ENCODE measurements at regions not wholly inside any gene's neighbourhood (a gene's known extent, or its start where the extent isn't known, plus 50 kb on each side); places are given as distances from the start of the nearest gene placed in this dataset.

GRCh38 chr2:223433461-223433860 lies 168.7 kb downstream of the SCG2 start:
- H3T11ph ChIP-seq (ENCODE audit: low read length), result no peak overlapping the region
- H3K79me2 ChIP-seq (ENCODE audit: insufficient read depth, low read length), result no peaks in the 10 kb centered on the region
- H3K4me1 Mint-ChIP-seq, result no peaks in the 10 kb centered on the region
- no peak overlapping the region for H3K27ac Mint-ChIP-seq
- no peak overlapping the region for H3K14ac ChIP-seq (ENCODE audit: insufficient read depth, low read length)
- H2BK5ac ChIP-seq (ENCODE audit: insufficient read length, low read length), result no peak overlapping the region
- WGBS (ENCODE audit: extremely low coverage, insufficient read length, low lambda C conversion rate), result no CpG with 5 or more reads among the region's 5 CpGs
- H3K4me3 Mint-ChIP-seq, result no peak overlapping the region
- H3K56ac ChIP-seq (ENCODE audit: insufficient read length, low read depth, low read length), result no peak overlapping the region
- no peak overlapping the region for H2BK120ac ChIP-seq (ENCODE audit: low read depth, low read length, poor library complexity, severe bottlenecking)
- H4K5ac ChIP-seq (ENCODE audit: insufficient read length, low read depth, low read length), result no peak overlapping the region
- no peaks in the 10 kb centered on the region for H3K36me3 Mint-ChIP-seq (ENCODE audit: insufficient read depth in 1 of 3, low read depth in 3 of 3)
- no peak overlapping the region for H4K91ac ChIP-seq (ENCODE audit: insufficient read length, low read depth, low read length)
- H3K9ac ChIP-seq (ENCODE audit: extremely low read depth, insufficient read length, low read length), result no peak overlapping the region
- DNase-seq, result no peak
- H3K9me3 ChIP-seq (ENCODE audit: control insufficient read depth, low read depth, low read length), result no peaks in the 10 kb centered on the region
- no peak overlapping the region for H3K4me2 ChIP-seq (ENCODE audit: insufficient read depth, insufficient read length, low read length)
- no peak overlapping the region for H2AFZ ChIP-seq (ENCODE audit: low read length)
- no peaks in the 10 kb centered on the region for H3K9me3 Mint-ChIP-seq
- no peak overlapping the region for H2BK15ac ChIP-seq (ENCODE audit: low read depth, low read length)
- no peaks in the 10 kb centered on the region for H3K23me2 ChIP-seq (ENCODE audit: insufficient read length, low read depth, low read length, poor library complexity, severe bottlenecking)
- no peaks in the 10 kb centered on the region for H3K79me1 ChIP-seq (ENCODE audit: insufficient read depth, low read depth, low read length, poor library complexity, severe bottlenecking)
- no peak overlapping the region for H3K18ac ChIP-seq (ENCODE audit: insufficient read length, low read depth, low read length)
- no peak overlapping the region for H3K4ac ChIP-seq (ENCODE audit: low read depth, low read length)
- H3K27ac ChIP-seq (ENCODE audit: insufficient read length, low read depth, low read length), result no peak overlapping the region
- no peak overlapping the region for H3K23ac ChIP-seq (ENCODE audit: insufficient read length, low read depth, low read length)
- no peaks in the 10 kb centered on the region for H4K20me1 ChIP-seq (ENCODE audit: control insufficient read depth, insufficient read depth, insufficient read length)
- H2AK5ac ChIP-seq (ENCODE audit: insufficient read length, low read length), result no peak overlapping the region
- H3K27me3 Mint-ChIP-seq (ENCODE audit: low read depth), result peaks cover 16% of the 10 kb centered on the region
- H2BK20ac ChIP-seq (ENCODE audit: low read depth, low read length, poor library complexity, severe bottlenecking), result no peak overlapping the region
- H3K27me3 ChIP-seq (ENCODE audit: insufficient read depth, low read length), result no peaks in the 10 kb centered on the region
- H3K4me1 ChIP-seq (ENCODE audit: insufficient read depth, low read length), result no peaks in the 10 kb centered on the region
- no peak overlapping the region for H4K8ac ChIP-seq (replicated peaks; ENCODE audit: insufficient read length, low read depth, low read length)
- H2BK12ac ChIP-seq (ENCODE audit: insufficient read length, low read depth, low read length), result no peak overlapping the region
- TF ChIP-seq CTCF (conservative IDR thresholded peaks at IDR 0.05), result no peak

All from H9 (cell line).